Suprapubic skin (tissue), 4 donors: ENCODE measurements at regions not wholly inside any gene's neighbourhood (a gene's known extent, or its start where the extent isn't known, plus 50 kb on each side); places are given as distances from the start of the nearest gene placed in this dataset.

Source experiments
- EP300 ChIP-seq: sonication (generic); formaldehyde crosslinking; IDR thresholded peaks from one replicate; pipeline ENCODE4 v1.6.1; 2017; ENCODE audit warnings: antibody characterized with exemption
- POLR2AphosphoS5 ChIP-seq, 3 donors: sonication (generic); formaldehyde crosslinking; IDR thresholded peaks; one replicate each; pipeline ENCODE4 v1.6.1; 2017; ENCODE audit warnings: antibody characterized with exemption in 3 of 3
- TF ChIP-seq, protein P1 (sequence below), 2 donors: fragments of 200-600 bp in 1 of 2; fragments of 450-650 bp in 1 of 2; sonication (generic) in 1 of 2; IDR thresholded peaks; one replicate each; pipeline ENCODE4 v1.5.1; 2016 to 2019; ENCODE audit warnings: antibody characterized with exemption in 2 of 2, mild to moderate bottlenecking in 1 of 2, moderate library complexity in 1 of 2

DNA sequence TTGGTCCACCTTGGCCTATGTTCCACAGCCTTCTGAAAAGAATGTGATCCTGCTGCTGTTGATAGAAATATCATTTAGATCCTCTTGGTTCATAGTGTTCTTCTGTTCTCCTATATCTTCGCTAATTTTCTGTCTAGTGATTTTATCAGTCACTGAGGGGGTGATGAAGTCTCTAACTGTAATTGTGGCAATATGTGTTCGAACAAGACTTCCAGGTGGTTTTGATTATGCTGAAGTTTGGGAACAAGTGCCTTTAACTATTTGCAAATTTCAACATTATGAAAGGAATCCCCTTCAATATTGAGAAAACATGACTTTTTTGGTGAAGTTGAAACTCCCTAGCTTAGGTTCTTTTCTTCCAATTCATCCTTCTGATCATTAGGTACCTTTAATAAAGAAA lies 140.4 kb downstream of the MTX2 start:
- TF ChIP-seq POLR2AphosphoS5 (IDR thresholded peaks at IDR 0.05) (no peak), EP300 (no peak)
- TF ChIP-seq, protein P1, sequence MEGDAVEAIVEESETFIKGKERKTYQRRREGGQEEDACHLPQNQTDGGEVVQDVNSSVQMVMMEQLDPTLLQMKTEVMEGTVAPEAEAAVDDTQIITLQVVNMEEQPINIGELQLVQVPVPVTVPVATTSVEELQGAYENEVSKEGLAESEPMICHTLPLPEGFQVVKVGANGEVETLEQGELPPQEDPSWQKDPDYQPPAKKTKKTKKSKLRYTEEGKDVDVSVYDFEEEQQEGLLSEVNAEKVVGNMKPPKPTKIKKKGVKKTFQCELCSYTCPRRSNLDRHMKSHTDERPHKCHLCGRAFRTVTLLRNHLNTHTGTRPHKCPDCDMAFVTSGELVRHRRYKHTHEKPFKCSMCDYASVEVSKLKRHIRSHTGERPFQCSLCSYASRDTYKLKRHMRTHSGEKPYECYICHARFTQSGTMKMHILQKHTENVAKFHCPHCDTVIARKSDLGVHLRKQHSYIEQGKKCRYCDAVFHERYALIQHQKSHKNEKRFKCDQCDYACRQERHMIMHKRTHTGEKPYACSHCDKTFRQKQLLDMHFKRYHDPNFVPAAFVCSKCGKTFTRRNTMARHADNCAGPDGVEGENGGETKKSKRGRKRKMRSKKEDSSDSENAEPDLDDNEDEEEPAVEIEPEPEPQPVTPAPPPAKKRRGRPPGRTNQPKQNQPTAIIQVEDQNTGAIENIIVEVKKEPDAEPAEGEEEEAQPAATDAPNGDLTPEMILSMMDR (IDR thresholded peaks at IDR 0.05): no peak
